ENCODE measurements at regions not wholly inside any gene's neighbourhood (a gene's known extent, or its start where the extent isn't known, plus 50 kb on each side); places are given as distances from the start of the nearest gene placed in this dataset.

DNA sequence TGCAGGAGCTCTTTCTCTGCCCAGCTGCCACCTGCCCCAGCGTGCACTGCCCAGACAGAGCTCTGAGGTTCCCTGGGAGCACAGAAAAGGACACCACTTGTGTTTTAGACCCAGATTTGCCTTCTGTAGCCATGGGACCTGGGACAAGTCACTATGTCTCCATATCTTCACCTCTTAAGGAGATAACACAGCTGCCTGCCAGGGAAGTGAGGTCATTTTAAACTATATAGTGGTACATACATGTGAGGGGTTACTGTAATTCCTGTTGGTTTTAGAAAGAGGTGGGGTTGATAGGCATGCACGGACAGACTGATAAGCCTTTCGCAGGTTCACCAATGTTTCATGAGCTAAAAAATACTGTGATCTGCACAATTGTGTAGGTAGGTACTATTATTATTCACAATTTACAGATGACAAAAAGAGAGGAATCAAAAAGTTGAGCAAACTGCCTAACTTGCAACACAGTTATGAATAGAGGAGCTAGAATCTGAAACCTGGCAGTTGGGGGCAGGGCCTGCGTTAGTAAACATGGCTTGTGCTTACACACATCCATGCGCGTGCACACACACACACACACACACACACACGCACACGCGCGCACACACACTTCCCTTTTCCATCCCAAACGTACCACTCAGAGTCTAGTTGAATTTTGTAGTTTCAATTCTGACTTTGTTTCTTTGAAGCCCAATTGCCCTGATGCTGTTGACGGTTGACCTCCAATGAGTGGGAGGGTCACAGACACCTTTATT lies 193.6 kb downstream of the FAM43A start:
- H3K18ac ChIP-seq (ENCODE audit: insufficient read length, low read depth, low read length), result no peak overlapping the region
- H3K9ac ChIP-seq (ENCODE audit: extremely low read depth, insufficient read length, low read length), result no peak overlapping the region
- H3K27ac Mint-ChIP-seq, result peak overlapping the region in 1 of 3 experiments; percentile 72; a peak in 1 of 7 replicates

More for the DNA sequence above, 193.6 kb downstream of the FAM43A start:
- Histone ChIP-seq H3K9me3 (ENCODE audit: control insufficient read depth, low read depth, low read length) (no peaks in the 10 kb centered on the region), H2BK15ac (ENCODE audit: low read depth, low read length) (no peak overlapping the region), H3K79me2 (ENCODE audit: insufficient read depth, low read length) (no peaks in the 10 kb centered on the region), H3K23me2 (ENCODE audit: insufficient read length, low read depth, low read length, poor library complexity, severe bottlenecking) (no peaks in the 10 kb centered on the region), H4K91ac (ENCODE audit: insufficient read length, low read depth, low read length) (no peak overlapping the region), H3K14ac (ENCODE audit: insufficient read depth, low read length) (no peak overlapping the region), H2AFZ (ENCODE audit: low read length) (no peak overlapping the region), H3K79me1 (ENCODE audit: insufficient read depth, low read depth, low read length, poor library complexity, severe bottlenecking) (no peaks in the 10 kb centered on the region), H4K20me1 (ENCODE audit: control insufficient read depth, insufficient read depth, insufficient read length) (no peaks in the 10 kb centered on the region), H3K4me2 (ENCODE audit: insufficient read depth, insufficient read length, low read length) (no peak overlapping the region), H3T11ph (ENCODE audit: low read length) (no peak overlapping the region), H3K4me1 (ENCODE audit: insufficient read depth, low read length) (no peaks in the 10 kb centered on the region), H2AK5ac (ENCODE audit: insufficient read length, low read length) (no peak overlapping the region), H3K27ac (ENCODE audit: insufficient read length, low read depth, low read length) (no peak overlapping the region), H3K27me3 (ENCODE audit: insufficient read depth, low read length) (no peaks in the 10 kb centered on the region), H3K56ac (ENCODE audit: insufficient read length, low read depth, low read length) (no peak overlapping the region), H2BK12ac (ENCODE audit: insufficient read length, low read depth, low read length) (no peak overlapping the region), H4K5ac (ENCODE audit: insufficient read length, low read depth, low read length) (no peak overlapping the region), H3K4ac (ENCODE audit: low read depth, low read length) (no peak overlapping the region), H2BK20ac (ENCODE audit: low read depth, low read length, poor library complexity, severe bottlenecking) (no peak overlapping the region), H3K23ac (ENCODE audit: insufficient read length, low read depth, low read length) (no peak overlapping the region), H2BK120ac (ENCODE audit: low read depth, low read length, poor library complexity, severe bottlenecking) (no peak overlapping the region), H2BK5ac (ENCODE audit: insufficient read length, low read length) (no peak overlapping the region), H4K8ac (replicated peaks; ENCODE audit: insufficient read length, low read depth, low read length) (no peak overlapping the region)
- peaks cover 4 to 6% of the 10 kb centered on the region in 2 experiments; a peak in 3 of 5 replicates for H3K9me3 Mint-ChIP-seq
- no peak overlapping the region for H3K4me3 Mint-ChIP-seq
- peaks cover 9% of the 10 kb centered on the region for H3K27me3 Mint-ChIP-seq (ENCODE audit: low read depth)
- peak; percentile 10 for DNase-seq
- peaks cover 0 to 2% (median 0%) of the 10 kb centered on the region in 3 experiments; a peak in 2 of 7 replicates for H3K36me3 Mint-ChIP-seq (ENCODE audit: insufficient read depth in 1 of 3, low read depth in 3 of 3)
- no peaks in the 10 kb centered on the region; a peak in 1 of 4 replicates for H3K4me1 Mint-ChIP-seq
- TF ChIP-seq, protein P1, sequence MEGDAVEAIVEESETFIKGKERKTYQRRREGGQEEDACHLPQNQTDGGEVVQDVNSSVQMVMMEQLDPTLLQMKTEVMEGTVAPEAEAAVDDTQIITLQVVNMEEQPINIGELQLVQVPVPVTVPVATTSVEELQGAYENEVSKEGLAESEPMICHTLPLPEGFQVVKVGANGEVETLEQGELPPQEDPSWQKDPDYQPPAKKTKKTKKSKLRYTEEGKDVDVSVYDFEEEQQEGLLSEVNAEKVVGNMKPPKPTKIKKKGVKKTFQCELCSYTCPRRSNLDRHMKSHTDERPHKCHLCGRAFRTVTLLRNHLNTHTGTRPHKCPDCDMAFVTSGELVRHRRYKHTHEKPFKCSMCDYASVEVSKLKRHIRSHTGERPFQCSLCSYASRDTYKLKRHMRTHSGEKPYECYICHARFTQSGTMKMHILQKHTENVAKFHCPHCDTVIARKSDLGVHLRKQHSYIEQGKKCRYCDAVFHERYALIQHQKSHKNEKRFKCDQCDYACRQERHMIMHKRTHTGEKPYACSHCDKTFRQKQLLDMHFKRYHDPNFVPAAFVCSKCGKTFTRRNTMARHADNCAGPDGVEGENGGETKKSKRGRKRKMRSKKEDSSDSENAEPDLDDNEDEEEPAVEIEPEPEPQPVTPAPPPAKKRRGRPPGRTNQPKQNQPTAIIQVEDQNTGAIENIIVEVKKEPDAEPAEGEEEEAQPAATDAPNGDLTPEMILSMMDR (conservative IDR thresholded peaks at IDR 0.05), result no peak
- no CpG with 5 or more reads among the region's 12 CpGs for WGBS (ENCODE audit: extremely low coverage, insufficient read length, low lambda C conversion rate)
